OCI-LY1 (cell line): ENCODE measurements at regions not wholly inside any gene's neighbourhood (a gene's known extent, or its start where the extent isn't known, plus 50 kb on each side); places are given as distances from the start of the nearest gene placed in this dataset.

Experiments
- H2AFZ ChIP-seq: fragments of 200-600 bp; sonication (generic), shearing (Covaris generic); 2 replicates; pipeline ENCODE4 v1.6.0; 2014; ENCODE audit warnings: antibody characterized with exemption, mild to moderate bottlenecking, low read length
- H3F3A ChIP-seq: fragments of 200-600 bp; sonication (generic), shearing (Covaris generic); 2 replicates; pipeline ENCODE4 v1.6.0; 2014; ENCODE audit warnings: mild to moderate bottlenecking, antibody characterized with exemption, low read length, moderate library complexity; ENCODE audit not compliant: insufficient read depth
- H3K27ac ChIP-seq: fragments of 200-600 bp; sonication (generic); 2 replicates; pipeline ENCODE4 v1.5.1; 2014; ENCODE audit warnings: low read length, mixed run types, mild to moderate bottlenecking, low read depth; ENCODE audit not compliant: poor library complexity, severe bottlenecking
- H3K27me3 ChIP-seq: fragments of 200-600 bp; sonication (generic); 2 replicates; pipeline ENCODE4 v1.6.0; 2014; ENCODE audit warnings: antibody characterized with exemption, mild to moderate bottlenecking, low read length, moderate library complexity; ENCODE audit not compliant: insufficient read depth
- H3K36me3 ChIP-seq: fragments of 200-600 bp; sonication (generic); 2 replicates; pipeline ENCODE4 v1.6.1; 2014; ENCODE audit warnings: mild to moderate bottlenecking, antibody characterized with exemption, low read length, moderate library complexity, mixed read lengths; ENCODE audit not compliant: insufficient read depth
- H3K4me1 ChIP-seq: fragments of 200-600 bp; sonication (generic); 2 replicates; pipeline ENCODE4 v1.5.1; 2014; ENCODE audit warnings: mild to moderate bottlenecking, low read length, moderate library complexity; ENCODE audit not compliant: insufficient read depth, severe bottlenecking
- H3K4me2 ChIP-seq: fragments of 200-600 bp; sonication (generic), shearing (Covaris generic); 2 replicates; pipeline ENCODE4 v1.6.1; 2014; ENCODE audit warnings: low read length
- H3K4me3 ChIP-seq: fragments of 200-600 bp; sonication (generic); 2 replicates; pipeline ENCODE4 v1.5.1; 2014; ENCODE audit warnings: low read length, low read depth, mild to moderate bottlenecking, mixed read lengths; ENCODE audit not compliant: poor library complexity, severe bottlenecking
- H3K79me2 ChIP-seq: fragments of 200-600 bp; shearing (Covaris generic); 2 replicates; pipeline ENCODE4 v1.6.1; 2016; ENCODE audit warnings: mixed run types, low read length, mixed read lengths; ENCODE audit not compliant: insufficient read depth
- H3K9ac ChIP-seq: fragments of 200-600 bp; sonication (generic), shearing (Covaris generic); 2 replicates; pipeline ENCODE4 v1.6.1; 2014; ENCODE audit warnings: mild to moderate bottlenecking, low read length, mixed read lengths
- H3K9me2 ChIP-seq: fragments of 200-600 bp; sonication (generic), shearing (Covaris generic); 2 replicates; pipeline ENCODE4 v1.6.1; 2014; ENCODE audit warnings: low read depth, mild to moderate bottlenecking, low read length, mixed read lengths
- H3K9me3 ChIP-seq: fragments of 200-600 bp; shearing (Covaris generic); 2 replicates; pipeline ENCODE4 v1.6.1; 2014; ENCODE audit warnings: low read length, mixed read lengths
- H4K20me1 ChIP-seq: fragments of 200-600 bp; sonication (generic), shearing (Covaris generic); 2 replicates; pipeline ENCODE4 v1.6.0; 2016; ENCODE audit warnings: mild to moderate bottlenecking, low read length; ENCODE audit not compliant: insufficient read depth
- CTCF ChIP-seq: fragments of 200-600 bp; sonication (generic), shearing (Covaris generic); IDR thresholded peaks from 2 replicates; pipeline ENCODE4 v1.5.1; 2017; ENCODE audit warnings: mild to moderate bottlenecking, antibody characterized with exemption, low read length, moderate library complexity, mixed read lengths
- EZH2 ChIP-seq: fragments of 200-600 bp; sonication (generic), shearing (Covaris generic); IDR thresholded peaks from 2 replicates; pipeline ENCODE4 v1.8.0; 2017; ENCODE audit warnings: borderline replicate concordance, mixed run types, mild to moderate bottlenecking, antibody characterized with exemption, low read length, moderate library complexity, mixed read lengths

GRCh38 chr3:118181274-118181673, 853.4 kb downstream of the IGSF11 start:
- no peaks in the 10 kb centered on the region for H3K36me3 ChIP-seq
- no peak overlapping the region for H3K27ac ChIP-seq
- no peaks in the 10 kb centered on the region for H4K20me1 ChIP-seq
- no peaks in the 10 kb centered on the region for H3F3A ChIP-seq
- H3K9me2 ChIP-seq = no peaks in the 10 kb centered on the region
- H3K4me3 ChIP-seq = no peak overlapping the region
- no peak overlapping the region for H2AFZ ChIP-seq
- no peak overlapping the region for H3K9ac ChIP-seq
- H3K4me2 ChIP-seq = no peak overlapping the region
- no peaks in the 10 kb centered on the region for H3K9me3 ChIP-seq
- no peaks in the 10 kb centered on the region for H3K27me3 ChIP-seq
- H3K79me2 ChIP-seq = no peaks in the 10 kb centered on the region
- no peaks in the 10 kb centered on the region for H3K4me1 ChIP-seq
- no peak for TF ChIP-seq EZH2
- no peak for TF ChIP-seq CTCF

GRCh38 chr3:118186051-118186450, 848.6 kb downstream of the IGSF11 start:
- H3K27ac ChIP-seq = no peak overlapping the region
- H3K27me3 ChIP-seq = no peaks in the 10 kb centered on the region
- H3K36me3 ChIP-seq = no peaks in the 10 kb centered on the region
- H3K9me3 ChIP-seq = no peaks in the 10 kb centered on the region
- no peaks in the 10 kb centered on the region for H3K79me2 ChIP-seq
- H4K20me1 ChIP-seq = no peaks in the 10 kb centered on the region
- no peak overlapping the region for H3K9ac ChIP-seq
- no peak overlapping the region for H2AFZ ChIP-seq
- no peak overlapping the region for H3K4me3 ChIP-seq
- H3K9me2 ChIP-seq = no peaks in the 10 kb centered on the region
- no peaks in the 10 kb centered on the region for H3K4me1 ChIP-seq
- H3F3A ChIP-seq = no peaks in the 10 kb centered on the region
- no peak overlapping the region for H3K4me2 ChIP-seq
- TF ChIP-seq EZH2 (no peak), CTCF (no peak)

- Histone ChIP-seq H3K9me2 (no peaks in the 10 kb centered on the region), H3K27me3 (no peaks in the 10 kb centered on the region), H3K9ac (no peak overlapping the region), H3K27ac (no peak overlapping the region), H2AFZ (no peak overlapping the region), H4K20me1 (no peaks in the 10 kb centered on the region), H3K4me3 (no peak overlapping the region), H3K9me3 (no peaks in the 10 kb centered on the region), H3K4me2 (no peak overlapping the region), H3K36me3 (no peaks in the 10 kb centered on the region), H3F3A (no peaks in the 10 kb centered on the region), H3K4me1 (no peaks in the 10 kb centered on the region), H3K79me2 (no peaks in the 10 kb centered on the region)
- TF ChIP-seq EZH2 (no peak), CTCF (no peak)
Measured at GRCh38 chr3:118187221-118187620, 847.4 kb downstream of the IGSF11 start.
